GM21390 (cell line): ENCODE measurements at regions not wholly inside any gene's neighbourhood (a gene's known extent, or its start where the extent isn't known, plus 50 kb on each side); places are given as distances from the start of the nearest gene placed in this dataset.
"Not testable (repeated sequence)": the region's sequence is repeated elsewhere in the genome, so short reads cannot be mapped to it uniquely, and the experiment has no call there.

ENCODE experiments used
- ATAC-seq: cut with Tn5 transposase; IDR thresholded peaks from one replicate; pipeline ENCODE4 v1.9.1; 2021; ENCODE audit not compliant: unreplicated experiment

DNA sequence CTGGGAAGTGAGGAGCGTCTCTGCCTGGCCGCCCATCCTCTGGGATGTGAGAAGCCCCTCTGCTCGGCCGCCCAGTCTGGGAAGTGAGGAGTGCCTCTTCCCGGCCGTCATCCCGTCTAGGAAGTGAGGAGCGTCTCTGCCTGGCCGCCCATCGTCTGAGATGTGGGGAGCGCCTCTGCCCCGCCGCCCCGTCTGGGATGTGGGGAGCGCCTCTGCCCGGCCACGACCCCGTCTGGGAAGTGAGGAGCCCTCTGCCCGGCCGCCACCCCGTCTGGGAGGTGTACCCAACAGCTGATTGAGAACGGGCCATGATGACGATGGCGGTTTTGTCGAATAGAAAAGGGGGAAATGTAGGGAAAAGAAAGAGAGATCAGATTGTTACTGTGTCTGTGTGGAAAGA, 173.9 kb upstream of the PRSS1 start:
- ATAC-seq = not testable (repeated sequence)

DNA sequence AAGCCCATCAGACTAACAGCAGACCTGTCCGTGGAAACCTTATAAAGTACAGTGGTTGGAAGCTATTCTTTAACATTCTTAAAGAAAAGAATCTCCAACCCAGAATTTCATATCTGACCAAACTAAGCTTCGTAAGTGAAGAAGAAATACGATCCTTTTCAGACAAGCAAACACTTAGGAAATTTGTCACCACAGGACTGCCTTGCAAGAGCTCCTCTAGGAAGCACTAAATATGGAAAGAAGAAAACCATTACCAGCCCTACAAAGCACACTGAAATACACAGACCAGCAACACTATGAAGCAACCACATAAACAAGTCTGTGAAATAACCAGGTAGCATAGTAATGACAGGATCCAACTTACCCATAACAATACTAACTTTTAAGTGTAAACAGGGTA, 177.7 kb upstream of the PRSS1 start:
- no peak for ATAC-seq

DNA sequence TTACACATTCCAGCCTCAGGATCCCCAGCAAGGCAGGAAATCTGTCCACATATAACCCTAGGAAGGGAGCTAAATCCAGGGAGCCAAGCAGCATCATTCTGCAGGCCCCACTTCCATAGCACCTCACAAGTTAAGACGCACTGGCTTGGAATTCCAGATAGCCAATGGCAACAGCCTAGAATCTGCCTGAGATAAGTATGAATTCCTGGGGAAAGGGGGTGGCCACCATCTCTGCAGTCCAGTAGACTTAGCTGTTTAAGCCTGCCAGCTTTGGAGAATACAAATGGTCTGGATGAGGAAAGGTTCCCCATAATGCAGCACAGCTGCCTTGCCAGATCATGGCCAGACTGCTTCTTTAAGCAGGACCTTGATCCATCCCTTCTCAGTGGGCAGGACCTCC, 179.4 kb upstream of the PRSS1 start:
- no peak for ATAC-seq

DNA sequence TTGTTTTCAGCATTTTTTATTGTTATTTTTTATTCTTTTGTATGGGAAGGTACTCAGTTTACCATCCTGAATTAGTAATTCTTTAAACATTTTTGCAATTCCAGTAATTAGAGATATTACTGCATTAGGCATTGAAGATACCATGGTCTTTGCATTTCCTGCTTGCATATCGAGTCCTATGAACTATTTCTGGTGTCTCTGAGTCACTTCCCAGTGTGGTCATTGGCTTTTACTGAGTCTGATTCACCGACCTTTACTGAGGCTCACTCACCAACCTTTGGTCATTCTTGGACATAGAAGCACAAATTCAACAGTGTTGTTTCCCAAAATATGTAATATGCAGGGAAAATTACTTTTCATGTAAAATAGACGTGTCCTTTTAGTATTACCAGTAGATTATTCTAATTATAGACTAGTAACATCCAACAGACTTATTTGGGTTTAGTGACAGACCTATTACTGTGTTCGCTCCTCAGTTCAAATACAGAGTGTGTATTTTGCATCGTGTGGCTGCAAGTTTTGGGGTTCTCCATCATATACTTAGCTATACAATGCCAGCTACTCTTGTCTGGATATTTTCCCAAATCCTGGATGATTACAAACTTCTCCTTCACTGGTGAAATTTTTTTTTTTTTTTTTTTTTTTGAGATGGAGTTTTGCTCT, 180.7 kb upstream of the PRSS1 start:
- no peak for ATAC-seq

DNA sequence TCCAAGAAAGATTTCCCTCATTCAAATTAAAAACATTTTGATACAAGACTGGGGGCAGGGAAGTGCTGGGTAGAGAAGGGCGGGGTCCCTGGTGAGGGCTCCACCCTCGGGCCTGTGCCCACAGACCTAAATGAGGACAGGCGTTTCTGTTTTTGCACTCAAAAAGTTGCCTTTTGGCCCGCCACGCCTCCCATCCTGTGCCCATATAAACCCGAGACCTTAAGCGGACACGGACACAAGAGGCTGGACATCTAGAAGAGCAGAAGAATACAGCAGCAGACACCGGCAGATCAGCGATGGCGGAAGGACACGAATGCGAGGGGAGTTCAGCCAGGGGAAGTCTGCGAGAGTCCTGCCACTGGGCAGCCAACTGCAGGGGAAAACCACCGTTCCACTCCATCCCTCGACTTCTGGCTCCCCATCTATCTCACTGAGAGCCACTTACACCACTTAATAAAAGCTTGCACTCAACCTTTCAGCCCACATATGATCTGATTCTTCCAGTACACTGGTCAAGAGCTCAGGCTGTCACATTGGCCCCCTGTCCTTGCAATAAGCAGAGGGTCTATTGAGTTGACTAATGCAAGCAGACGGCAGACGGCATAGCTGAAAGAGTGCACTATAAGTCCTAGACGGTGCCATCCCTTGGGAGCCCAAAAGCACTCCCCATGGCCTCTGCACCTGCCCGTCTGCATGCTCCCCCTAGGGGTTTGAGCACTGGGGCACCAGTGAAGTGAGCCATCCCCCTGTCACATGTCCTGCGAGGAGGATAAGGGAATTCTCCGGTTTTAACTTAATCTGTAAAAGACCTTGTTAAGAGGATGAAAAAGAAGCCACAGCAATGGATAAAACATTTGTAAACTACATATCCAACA, 181.8 kb upstream of the PRSS1 start:
- ATAC-seq = no peak

DNA sequence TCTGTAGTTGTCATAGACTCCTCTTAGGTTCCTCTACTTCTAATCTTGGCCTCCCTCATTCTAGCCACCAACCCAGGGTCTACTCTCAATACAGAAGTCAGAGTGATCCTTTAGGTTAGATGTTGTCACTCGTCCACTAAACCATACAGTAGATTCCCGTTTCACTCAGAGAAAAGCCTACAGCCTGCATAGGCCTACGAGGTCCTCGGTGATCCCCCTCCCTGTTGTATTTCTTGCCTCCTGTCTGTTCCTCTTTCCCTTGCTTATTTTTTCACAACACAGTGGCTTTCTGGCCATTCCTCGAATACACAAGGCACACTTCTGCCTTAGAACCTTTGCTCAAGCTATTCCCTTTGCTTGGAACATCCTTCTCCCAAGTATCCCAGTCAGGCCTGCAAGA, 183.0 kb upstream of the PRSS1 start:
- no peak for ATAC-seq

DNA sequence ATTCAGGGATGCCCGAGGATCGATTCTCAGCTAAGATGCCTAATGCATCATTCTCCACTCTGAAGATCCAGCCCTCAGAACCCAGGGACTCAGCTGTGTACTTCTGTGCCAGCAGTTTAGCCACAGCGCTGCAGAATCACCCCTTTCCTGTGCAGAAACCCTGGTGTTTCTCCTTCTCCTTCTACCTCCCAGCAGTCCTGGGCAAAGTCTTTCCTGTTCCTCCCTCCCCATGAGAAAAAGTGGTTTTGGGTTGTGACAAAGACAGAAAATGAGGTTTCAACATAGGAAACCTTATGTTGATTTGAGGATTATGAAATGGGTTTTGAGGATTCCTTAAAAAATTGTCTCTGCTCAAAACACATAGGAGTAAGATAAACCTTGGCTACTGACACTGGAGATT, 185.1 kb upstream of the PRSS1 start:
- not testable (repeated sequence) for ATAC-seq

DNA sequence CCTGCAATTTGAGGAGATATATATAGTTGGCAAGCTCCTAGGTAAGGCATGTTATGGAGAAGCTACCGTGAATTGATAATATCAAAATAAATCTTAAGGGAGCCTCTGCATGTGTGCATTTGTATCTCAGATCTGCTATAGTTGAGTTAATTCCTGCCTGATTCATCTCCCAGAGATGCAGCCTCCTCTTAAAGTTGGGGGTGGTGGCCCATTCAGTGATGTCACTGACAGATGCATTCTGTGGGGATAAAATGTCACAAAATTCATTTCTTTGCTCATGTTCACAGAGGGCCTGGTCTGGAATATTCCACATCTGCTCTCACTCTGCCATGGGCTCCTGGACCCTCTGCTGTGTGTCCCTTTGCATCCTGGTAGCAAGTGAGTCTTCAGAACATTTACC, 185.8 kb upstream of the PRSS1 start:
- no peak for ATAC-seq

DNA sequence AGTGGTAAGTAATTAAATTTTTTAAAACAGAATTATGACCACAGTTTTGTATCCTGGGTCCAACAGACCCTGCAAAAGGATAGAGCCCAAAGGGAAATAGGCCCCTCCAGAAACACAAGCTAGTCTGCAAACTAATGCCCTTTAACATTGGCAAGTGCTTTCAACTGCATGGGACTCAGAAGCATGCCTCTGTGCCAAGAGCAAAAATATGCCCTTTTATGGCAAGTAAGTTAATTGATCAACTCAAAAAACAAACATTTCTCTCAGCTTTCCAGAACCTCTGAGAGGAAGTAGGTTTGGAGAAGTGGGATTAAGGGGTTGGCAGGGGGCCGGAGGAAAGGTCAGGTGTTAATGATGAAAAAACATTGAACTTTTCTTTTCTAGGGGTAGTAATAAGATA, 186.6 kb upstream of the PRSS1 start:
- ATAC-seq = no peak

DNA sequence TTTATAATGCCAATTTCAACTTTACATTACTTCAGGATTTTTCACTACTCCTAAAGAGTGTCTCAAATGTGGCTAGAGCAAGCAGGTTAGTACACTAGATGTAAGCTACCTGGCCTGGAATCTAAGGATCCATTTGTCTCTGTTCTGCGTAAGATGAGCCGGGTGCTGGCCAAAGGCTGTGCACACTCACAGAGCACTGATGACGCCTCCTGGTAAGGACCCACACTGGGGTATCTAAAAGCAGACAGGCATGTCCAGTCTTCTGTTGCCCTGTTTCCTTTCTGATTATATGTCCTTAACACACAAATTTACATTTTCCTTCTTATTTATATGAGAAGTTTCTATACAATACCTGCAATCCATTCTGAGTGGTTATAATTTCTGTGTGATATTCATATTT, 187.9 kb upstream of the PRSS1 start:
- not testable (repeated sequence) for ATAC-seq

DNA sequence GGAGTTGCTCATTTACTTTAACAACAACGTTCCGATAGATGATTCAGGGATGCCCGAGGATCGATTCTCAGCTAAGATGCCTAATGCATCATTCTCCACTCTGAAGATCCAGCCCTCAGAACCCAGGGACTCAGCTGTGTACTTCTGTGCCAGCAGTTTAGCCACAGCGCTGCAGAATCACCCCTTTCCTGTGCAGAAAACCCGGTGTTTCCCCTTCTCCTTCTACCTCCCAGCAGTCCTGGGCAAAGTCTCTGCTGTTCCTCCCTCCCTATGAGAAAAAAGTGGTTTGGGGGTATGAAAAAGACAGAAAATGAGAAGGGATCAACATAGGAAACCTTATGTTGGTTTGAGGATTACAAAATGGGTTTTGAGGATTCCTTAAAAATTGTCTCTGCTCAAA, 188.5 kb upstream of the PRSS1 start:
- ATAC-seq = not testable (repeated sequence)

DNA sequence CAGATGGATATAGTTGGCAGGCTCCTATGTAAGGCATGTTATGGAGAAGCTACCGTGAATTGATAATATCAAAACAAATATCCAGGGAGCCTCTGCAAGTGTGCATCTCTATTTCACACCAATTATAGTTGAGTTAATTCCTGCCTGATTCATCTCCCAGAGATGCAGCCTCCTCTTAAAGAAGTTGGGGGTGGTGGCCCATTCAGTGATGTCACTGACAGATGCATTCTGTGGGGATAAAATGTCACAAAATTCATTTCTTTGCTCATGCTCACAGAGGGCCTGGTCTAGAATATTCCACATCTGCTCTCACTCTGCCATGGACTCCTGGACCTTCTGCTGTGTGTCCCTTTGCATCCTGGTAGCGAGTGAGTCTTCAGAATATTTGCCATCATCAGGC, 189.1 kb upstream of the PRSS1 start:
- no peak for ATAC-seq

DNA sequence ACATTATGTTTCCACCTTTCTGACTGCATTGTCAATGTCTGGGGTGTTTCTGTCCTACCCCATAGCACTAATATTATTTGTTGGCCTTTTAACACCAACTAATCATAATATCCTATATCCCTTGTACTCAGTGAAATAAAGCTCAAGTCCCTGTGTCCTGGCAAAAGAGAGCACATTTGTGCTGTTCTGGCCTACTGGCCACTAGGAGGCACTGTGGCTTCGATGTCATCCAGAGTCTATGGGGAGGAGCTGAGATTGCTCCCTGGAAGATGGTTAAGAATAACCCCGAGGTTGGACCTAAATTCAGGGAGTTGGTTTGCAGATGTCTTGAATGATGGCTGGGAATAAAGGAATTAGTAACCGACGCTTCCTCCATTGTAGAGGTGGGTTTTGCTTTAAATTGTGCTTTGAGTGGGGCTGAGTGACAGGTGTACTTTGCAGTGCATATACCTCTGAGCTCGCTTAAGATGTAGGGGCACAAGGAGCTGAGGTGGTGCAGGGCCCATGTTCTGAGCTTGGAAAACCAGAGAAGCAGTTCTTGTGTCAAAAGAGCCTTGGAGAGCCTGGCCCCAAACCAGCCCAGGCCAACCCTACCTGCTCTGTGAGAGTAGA, 191.2 kb upstream of the PRSS1 start:
- peak; percentile 93 for ATAC-seq

DNA sequence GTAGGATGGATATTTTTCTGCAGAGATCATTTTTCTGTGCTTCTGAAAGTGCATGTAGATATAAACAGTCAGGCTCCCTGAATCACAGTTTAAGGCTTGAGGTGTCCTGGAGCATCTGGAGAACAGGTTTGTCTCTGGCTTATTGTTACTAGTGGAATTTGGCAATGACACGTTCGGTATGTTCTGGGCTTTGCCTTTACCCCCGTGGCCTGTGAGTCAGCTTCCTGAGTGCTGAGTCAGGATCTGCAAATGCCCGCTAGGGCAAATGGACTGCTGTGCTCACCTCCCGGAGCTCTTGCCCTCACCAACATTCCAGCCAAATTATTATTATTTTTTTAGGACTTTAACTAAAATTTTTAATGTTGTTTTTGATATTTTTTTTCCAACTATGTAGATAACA, 192.5 kb upstream of the PRSS1 start:
- no peak for ATAC-seq

DNA sequence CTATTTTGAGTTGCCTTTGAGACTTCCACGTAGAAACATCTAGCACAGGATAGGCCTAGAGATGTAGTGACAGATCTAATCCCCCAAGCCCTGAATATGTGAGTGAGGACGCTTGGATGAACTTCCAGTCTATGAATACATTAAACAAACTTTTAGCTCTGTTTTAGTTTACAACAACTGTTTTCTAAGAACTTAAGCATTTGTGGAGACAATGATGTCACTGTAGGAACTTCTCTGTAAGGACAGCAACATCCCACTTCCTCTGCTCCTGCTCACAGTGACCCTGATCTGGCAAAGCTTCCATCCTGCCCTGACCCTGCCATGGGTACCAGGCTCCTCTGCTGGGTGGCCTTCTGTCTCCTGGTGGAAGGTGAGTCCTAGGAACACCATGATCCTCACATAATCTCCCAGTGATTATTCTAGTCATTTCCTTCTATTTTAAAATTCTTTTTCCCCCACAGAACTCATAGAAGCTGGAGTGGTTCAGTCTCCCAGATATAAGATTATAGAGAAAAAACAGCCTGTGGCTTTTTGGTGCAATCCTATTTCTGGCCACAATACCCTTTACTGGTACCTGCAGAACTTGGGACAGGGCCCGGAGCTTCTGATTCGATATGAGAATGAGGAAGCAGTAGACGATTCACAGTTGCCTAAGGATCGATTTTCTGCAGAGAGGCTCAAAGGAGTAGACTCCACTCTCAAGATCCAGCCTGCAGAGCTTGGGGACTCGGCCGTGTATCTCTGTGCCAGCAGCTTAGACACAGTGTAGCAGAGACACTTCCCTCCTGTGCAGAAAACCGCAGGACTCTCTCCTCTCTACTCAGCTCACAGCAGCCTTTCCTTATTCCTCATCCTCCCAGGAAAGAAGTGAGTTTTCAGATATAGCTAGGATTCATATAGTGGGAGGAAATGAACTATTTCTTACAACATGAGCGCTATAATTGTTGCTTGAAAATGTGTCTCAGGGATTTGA, 194.4 kb upstream of the PRSS1 start:
- ATAC-seq = no peak

DNA sequence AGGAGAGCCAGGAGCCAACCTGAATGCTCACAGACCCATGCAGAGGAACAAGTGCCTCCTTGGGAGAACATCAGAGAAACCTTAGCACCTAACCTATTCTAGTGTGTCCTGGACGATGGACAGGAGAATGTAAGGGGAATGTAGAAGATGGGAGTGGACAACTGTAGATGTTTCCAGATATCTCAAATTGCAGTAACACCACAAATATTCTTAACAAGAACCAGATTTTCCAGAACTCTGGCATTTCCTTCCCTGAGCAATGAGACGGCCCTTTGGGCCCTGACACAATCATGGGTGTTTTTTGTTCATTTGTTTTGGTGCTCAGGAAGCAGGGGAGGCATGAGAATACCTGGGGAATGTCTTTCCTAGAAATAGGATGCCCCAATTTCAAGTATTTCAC, 196.1 kb upstream of the PRSS1 start:
- ATAC-seq = no peak

DNA sequence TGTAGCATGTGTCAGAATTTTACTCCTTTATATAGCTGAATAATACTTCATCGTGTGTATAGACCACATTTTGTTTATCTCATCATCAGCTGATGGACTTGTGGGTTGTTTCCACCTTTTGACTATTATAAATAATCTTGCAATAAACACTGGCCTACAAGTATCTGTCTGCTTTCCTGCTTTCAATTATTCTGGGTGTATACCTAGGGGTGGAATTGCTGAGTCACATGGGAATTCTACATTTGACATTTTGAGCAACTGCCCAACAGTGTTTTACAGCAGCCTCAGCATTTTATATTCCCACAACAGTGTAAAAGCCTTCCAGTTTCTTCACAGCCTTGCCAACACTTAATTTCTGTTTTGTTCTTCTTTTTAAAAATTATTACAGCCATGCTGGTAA, 200.3 kb upstream of the PRSS1 start:
- no peak for ATAC-seq

DNA sequence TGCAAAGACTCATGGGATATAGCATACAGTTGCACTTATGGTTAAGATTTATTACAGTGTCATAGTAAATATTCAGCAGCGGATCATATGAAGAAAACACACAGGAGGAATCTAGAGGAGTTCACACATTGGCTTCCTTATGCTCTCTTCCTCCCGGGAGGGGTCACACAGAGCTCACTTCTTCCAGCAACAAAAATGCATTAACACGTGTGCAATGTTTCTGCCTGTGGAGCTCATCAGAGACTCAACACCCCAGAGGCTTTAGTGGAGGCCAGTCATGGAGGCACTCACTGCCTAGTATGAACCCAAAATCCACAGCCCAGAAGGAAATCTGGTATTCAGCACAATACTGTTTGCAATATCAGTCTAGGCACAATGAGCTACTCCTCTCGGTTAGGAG, 202.8 kb upstream of the PRSS1 start:
- no peak for ATAC-seq

DNA sequence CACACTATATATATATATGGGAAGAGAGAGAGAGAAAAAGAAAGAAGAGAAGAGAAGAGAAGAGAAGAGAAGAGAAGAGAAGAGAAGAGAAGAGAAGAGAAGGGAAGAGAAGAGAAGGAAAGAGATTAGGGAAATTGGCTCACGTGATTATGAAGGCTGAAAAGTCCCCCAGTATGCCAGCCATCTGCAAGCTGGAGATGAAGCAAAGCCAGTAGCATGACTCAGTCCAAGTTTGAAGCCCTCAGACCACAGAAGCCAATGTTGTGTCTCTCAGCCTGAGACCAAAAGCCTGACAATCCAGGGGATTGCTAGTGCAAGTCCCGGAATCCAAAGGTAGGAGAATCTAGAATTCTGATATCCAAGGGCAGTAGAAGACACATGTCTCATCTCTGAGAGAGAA, 206.3 kb upstream of the PRSS1 start:
- ATAC-seq = no peak

DNA sequence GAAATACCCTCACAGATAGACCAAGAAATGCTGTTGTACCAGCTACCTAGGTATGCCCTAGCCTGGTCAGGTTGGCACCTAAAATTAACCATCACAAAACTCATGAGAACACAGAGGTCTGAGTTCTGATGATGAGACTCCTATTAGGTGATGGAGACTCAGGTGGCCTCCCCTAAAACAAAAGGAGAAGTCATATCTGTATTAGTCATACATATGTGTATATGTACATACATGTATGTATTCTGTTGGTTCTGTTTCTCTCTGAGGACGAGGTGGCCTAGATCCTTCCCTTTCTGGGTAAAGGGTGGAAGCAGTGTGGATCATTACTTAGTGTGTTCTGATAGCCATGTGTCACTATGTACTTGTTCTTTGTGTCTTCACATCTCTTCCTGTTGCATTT, 207.2 kb upstream of the PRSS1 start:
- no peak for ATAC-seq

DNA sequence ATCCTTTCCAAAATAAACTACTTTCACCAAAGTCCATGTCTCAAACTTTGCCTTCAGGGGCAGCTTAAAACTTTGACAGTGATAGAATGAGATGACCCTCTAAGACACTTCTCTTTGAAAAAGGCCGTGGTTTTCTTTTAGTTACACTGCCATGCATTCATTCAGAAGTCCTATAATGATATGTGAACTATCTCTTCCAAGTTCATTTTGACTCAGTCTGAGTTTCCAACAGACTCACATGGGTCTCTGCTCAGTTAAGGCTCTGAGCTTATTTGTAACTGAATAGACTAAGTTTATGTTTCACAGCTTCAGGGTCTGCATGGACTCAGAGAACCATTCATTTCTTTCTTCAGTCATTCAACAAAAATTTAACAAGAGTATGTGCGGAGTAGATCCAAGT, 208.9 kb upstream of the PRSS1 start:
- no peak for ATAC-seq
